Vagina (tissue), 2 donors: ENCODE measurements at regions not wholly inside any gene's neighbourhood (a gene's known extent, or its start where the extent isn't known, plus 50 kb on each side); places are given as distances from the start of the nearest gene placed in this dataset.

ENCODE experiments used
- POLR2AphosphoS5 ChIP-seq, 2 donors: sonication (generic); formaldehyde crosslinking; IDR thresholded peaks; one replicate each; pipeline ENCODE4 v1.9.0; 2017; ENCODE audit warnings: antibody characterized with exemption in 2 of 2, mild to moderate bottlenecking in 2 of 2, low read depth in 1 of 2; ENCODE audit not compliant: insufficient read depth in 1 of 2
- TF ChIP-seq, protein P1 (sequence below), 3 experiments: fragments of 450-650 bp in 2 of 3; fragments of 200-600 bp in 1 of 3; sonication (generic) in 1 of 3; IDR thresholded peaks; one replicate each; pipeline ENCODE4 v1.5.1; 2017 to 2019; ENCODE audit warnings: antibody characterized with exemption in 3 of 3, mild to moderate bottlenecking in 2 of 3, moderate library complexity in 2 of 3

DNA sequence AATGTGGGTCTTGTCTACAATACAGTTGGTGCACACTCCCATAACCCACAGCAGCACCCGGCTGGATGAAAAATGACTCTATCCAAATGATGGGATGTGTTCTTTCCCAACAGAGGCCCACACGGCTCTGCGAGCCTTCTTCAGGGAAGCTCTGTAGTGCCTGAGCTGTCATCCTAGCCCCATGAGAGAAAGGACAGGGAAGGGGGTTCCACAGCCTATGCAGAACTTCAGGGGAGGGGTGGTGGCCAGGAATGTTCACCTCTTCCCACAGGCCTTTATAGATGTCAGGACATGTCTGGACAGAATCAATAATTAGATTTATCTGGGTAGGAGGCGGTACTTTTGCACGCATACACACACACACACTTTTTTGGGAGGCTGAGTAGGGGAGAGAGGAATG, 109.0 kb downstream of the JCAD start:
- TF ChIP-seq, protein P1, sequence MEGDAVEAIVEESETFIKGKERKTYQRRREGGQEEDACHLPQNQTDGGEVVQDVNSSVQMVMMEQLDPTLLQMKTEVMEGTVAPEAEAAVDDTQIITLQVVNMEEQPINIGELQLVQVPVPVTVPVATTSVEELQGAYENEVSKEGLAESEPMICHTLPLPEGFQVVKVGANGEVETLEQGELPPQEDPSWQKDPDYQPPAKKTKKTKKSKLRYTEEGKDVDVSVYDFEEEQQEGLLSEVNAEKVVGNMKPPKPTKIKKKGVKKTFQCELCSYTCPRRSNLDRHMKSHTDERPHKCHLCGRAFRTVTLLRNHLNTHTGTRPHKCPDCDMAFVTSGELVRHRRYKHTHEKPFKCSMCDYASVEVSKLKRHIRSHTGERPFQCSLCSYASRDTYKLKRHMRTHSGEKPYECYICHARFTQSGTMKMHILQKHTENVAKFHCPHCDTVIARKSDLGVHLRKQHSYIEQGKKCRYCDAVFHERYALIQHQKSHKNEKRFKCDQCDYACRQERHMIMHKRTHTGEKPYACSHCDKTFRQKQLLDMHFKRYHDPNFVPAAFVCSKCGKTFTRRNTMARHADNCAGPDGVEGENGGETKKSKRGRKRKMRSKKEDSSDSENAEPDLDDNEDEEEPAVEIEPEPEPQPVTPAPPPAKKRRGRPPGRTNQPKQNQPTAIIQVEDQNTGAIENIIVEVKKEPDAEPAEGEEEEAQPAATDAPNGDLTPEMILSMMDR (IDR thresholded peaks at IDR 0.05) = no peak
- TF ChIP-seq POLR2AphosphoS5 (IDR thresholded peaks at IDR 0.05; ENCODE audit: insufficient read depth in 1 of 2, low read depth in 1 of 2) = no peak
